ENCODE measurements at regions not wholly inside any gene's neighbourhood (a gene's known extent, or its start where the extent isn't known, plus 50 kb on each side); places are given as distances from the start of the nearest gene placed in this dataset.

DNA sequence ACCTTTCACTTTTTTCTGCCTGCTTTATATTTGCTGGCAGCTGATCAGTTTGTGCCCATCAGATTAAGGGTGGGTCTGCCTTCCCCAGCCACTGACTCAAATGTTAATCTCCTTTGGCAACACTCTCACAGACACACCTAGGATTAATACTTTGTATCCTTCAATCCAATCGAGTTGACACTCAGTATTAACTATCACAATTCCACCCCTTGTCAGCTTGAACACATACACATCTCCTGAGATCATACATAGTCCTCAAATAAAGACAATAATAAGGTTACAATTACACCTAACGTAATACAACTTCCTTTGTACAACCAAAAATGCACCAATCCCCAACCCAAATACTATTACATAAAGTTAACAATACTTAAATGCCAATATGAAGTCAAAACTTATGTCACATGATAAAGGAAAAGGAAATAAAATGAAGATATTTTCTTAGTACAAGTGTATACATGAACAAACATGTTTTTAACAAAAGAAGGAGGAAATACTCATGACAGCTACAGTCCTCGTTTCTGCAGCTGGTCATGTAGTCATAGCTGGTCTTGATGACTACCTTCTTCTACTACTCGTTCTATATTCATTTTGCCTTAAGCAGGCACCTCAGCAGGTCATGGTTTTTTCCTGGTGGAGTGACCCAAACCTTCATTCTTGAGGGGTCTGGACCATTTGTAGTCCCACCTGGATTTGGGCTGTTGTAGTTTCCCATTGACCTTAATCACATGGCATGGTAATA lies 96.7 kb upstream of the CABCOCO1 start:
- ChIA-PET RAD21 (ENCODE audit: low non-redundant PET in 1 of 2, low total read pairs in 2 of 2, uncharacterized antibody in 2 of 2, unreplicated experiment in 2 of 2) (no interaction called here), POLR2A (no interaction called here), CTCF (no interaction called here)
- no peak for ATAC-seq
- no peak overlapping the region for H3K4me2 ChIP-seq (ENCODE audit: low read length)
- no TSS peak for BruUV-seq (replicated peaks)
- no peaks in the 10 kb centered on the region for H3K36me3 ChIP-seq (ENCODE audit: control insufficient read depth in 1 of 2, insufficient read depth in 2 of 2, low read length in 2 of 2)
- H3K9me3 ChIP-seq (ENCODE audit: control insufficient read depth in 1 of 2, insufficient read depth in 1 of 2, low read depth in 1 of 2, low read length in 2 of 2): no peaks in the 10 kb centered on the region
- no peak overlapping the region for H3K9ac ChIP-seq (ENCODE audit: low read length)
- no peaks in the 10 kb centered on the region for H3K9me2 ChIP-seq (ENCODE audit: insufficient read depth)
- no peak overlapping the region for H3K4me3 ChIP-seq (replicated peaks in 1 of 2; ENCODE audit: low read depth in 1 of 2, low read length in 2 of 2)
- H3K79me2 ChIP-seq (ENCODE audit: insufficient read depth, low read length): no peaks in the 10 kb centered on the region
- no peaks in the 10 kb centered on the region for H4K20me1 ChIP-seq (ENCODE audit: insufficient read depth)
- no peaks in the 10 kb centered on the region for H3K27me3 ChIP-seq (ENCODE audit: insufficient read depth, low read length)
- H3K4me1 ChIP-seq (ENCODE audit: control insufficient read depth in 1 of 2, insufficient read depth in 2 of 2, low read length in 2 of 2): no peaks in the 10 kb centered on the region
- no peak overlapping the region for H3K27ac ChIP-seq (ENCODE audit: low read depth, low read length)
- intact Hi-C loops (cut with micrococcal nuclease): no loop called here
- TF ChIP-seq, protein P1, sequence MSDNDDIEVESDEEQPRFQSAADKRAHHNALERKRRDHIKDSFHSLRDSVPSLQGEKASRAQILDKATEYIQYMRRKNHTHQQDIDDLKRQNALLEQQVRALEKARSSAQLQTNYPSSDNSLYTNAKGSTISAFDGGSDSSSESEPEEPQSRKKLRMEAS (IDR thresholded peaks at IDR 0.05): no peak
- TF ChIP-seq, protein P2, sequence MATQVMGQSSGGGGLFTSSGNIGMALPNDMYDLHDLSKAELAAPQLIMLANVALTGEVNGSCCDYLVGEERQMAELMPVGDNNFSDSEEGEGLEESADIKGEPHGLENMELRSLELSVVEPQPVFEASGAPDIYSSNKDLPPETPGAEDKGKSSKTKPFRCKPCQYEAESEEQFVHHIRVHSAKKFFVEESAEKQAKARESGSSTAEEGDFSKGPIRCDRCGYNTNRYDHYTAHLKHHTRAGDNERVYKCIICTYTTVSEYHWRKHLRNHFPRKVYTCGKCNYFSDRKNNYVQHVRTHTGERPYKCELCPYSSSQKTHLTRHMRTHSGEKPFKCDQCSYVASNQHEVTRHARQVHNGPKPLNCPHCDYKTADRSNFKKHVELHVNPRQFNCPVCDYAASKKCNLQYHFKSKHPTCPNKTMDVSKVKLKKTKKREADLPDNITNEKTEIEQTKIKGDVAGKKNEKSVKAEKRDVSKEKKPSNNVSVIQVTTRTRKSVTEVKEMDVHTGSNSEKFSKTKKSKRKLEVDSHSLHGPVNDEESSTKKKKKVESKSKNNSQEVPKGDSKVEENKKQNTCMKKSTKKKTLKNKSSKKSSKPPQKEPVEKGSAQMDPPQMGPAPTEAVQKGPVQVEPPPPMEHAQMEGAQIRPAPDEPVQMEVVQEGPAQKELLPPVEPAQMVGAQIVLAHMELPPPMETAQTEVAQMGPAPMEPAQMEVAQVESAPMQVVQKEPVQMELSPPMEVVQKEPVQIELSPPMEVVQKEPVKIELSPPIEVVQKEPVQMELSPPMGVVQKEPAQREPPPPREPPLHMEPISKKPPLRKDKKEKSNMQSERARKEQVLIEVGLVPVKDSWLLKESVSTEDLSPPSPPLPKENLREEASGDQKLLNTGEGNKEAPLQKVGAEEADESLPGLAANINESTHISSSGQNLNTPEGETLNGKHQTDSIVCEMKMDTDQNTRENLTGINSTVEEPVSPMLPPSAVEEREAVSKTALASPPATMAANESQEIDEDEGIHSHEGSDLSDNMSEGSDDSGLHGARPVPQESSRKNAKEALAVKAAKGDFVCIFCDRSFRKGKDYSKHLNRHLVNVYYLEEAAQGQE (IDR thresholded peaks at IDR 0.05; ENCODE audit: low read depth): no peak
- TF ChIP-seq SRF (IDR thresholded peaks at IDR 0.05; ENCODE audit: low read depth): no peak
- no peak for TF ChIP-seq POLR2AphosphoS5 (IDR thresholded peaks at IDR 0.05; ENCODE audit: low read depth, low read length)
- no peak for TF ChIP-seq SP1 (IDR thresholded peaks at IDR 0.05; ENCODE audit: low read depth)
- no peak for TF ChIP-seq CTCF (IDR thresholded peaks at IDR 0.05 in 2 of 3, conservative IDR thresholded peaks at IDR 0.05 in 1 of 3; ENCODE audit: borderline replicate concordance in 1 of 3, insufficient read depth in 1 of 3, low read depth in 2 of 3, low read length in 2 of 3)
- no peak for TF ChIP-seq EZH2 (IDR thresholded peaks at IDR 0.05)
- no peak for TF ChIP-seq ZNF274 (IDR thresholded peaks at IDR 0.05; ENCODE audit: low read depth, low read length)
- TF ChIP-seq EGR1 (IDR thresholded peaks at IDR 0.05; ENCODE audit: low read depth): no peak
- H2AFZ ChIP-seq (ENCODE audit: low read depth, low read length, poor library complexity, severe bottlenecking): no peak overlapping the region
- no peak for DNase-seq (ENCODE audit: low read depth, low spot score)

Measured in HCT116 (cell line).